ENCODE measurements at regions not wholly inside any gene's neighbourhood (a gene's known extent, or its start where the extent isn't known, plus 50 kb on each side); places are given as distances from the start of the nearest gene placed in this dataset.

DNA sequence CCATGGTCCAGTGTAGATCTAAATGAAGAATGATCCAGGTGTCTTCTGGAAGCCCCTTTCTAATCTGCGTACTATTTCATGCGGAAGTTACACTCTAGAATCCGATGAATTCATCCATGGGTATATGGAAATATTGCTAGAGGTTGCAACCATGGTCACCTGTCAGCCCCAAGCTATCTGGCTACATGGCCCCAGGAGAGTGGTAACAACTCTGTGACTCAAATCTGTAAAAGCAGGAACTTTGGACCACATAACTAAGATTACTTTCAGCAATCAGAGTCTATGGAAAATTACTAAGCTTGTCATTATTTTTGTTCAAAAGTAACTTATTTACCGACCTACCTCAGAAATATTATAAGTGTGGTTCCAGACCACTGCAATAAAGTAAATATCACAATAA is 150.6 kb upstream of the MED14 start (continued):
- TF ChIP-seq RNF2 (IDR thresholded peaks at IDR 0.05; ENCODE audit: borderline replicate concordance, low read depth, low read length, missing control alignments, poor library complexity, severe bottlenecking) (no peak), CBX5 (IDR thresholded peaks at IDR 0.05; ENCODE audit: low read depth, low read length) (no peak), KDM1A (IDR thresholded peaks at IDR 0.05; ENCODE audit: borderline replicate concordance, low read length) (no peak), ASH2L (IDR thresholded peaks at IDR 0.05; ENCODE audit: low read length) (no peak), NRF1 (IDR thresholded peaks at IDR 0.05; ENCODE audit: low read depth, low read length) (no peak), RFX5 (IDR thresholded peaks at IDR 0.05; ENCODE audit: borderline replicate concordance, low read depth, low read length) (no peak), SRF (IDR thresholded peaks at IDR 0.05; ENCODE audit: low read depth, low read length) (no peak), POU5F1 (IDR thresholded peaks at IDR 0.05; ENCODE audit: low read depth, low read length) (no peak), PHF8 (conservative IDR thresholded peaks at IDR 0.05; ENCODE audit: low read depth, low read length) (no peak)
- TF ChIP-seq, protein P1, sequence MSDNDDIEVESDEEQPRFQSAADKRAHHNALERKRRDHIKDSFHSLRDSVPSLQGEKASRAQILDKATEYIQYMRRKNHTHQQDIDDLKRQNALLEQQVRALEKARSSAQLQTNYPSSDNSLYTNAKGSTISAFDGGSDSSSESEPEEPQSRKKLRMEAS (IDR thresholded peaks at IDR 0.05) = no peak

Measured in H1 (cell line).